IMR-90 (cell line): ENCODE measurements at regions not wholly inside any gene's neighbourhood (a gene's known extent, or its start where the extent isn't known, plus 50 kb on each side); places are given as distances from the start of the nearest gene placed in this dataset.
A peak's percentile ranks its signal among the peaks of the same experiment; 100 is the strongest.

Experiments
- ATAC-seq: fragments of 200-7000 bp; cut with Tn5 transposase; 2 replicates; pipeline ENCODE4 v1.9.1; 2020; ENCODE audit warnings: low read depth, mild to moderate bottlenecking, moderate library complexity
- BruUV-seq: library from RNA; stranded (reverse); fragments of 400-500 nt; replicated peaks from 2 replicates; lab custom pipeline; 2021; lab: Mats Ljungman, UMichigan
- CTCF ChIA-PET: fragments of 300-600 bp; formaldehyde crosslinking; extraction: SDS; loops from one replicate; lab custom pipeline; 2021; ENCODE audit warnings: antibody characterized with exemption; lab: Yijun Ruan, JAX
- POLR2A ChIA-PET: fragments of 300-600 bp; sonication (Branson Sonifier 250); formaldehyde crosslinking; loops from one replicate; lab custom pipeline; 2022; ENCODE audit warnings: antibody characterized with exemption; ENCODE audit not compliant: unreplicated experiment; lab: Charles Lee
- DNase-seq: peaks from one replicate; pipeline ENCODE4 v3.0.0; 2013
- H2AFZ ChIP-seq: replicated peaks from 2 replicates; pipeline ENCODE3; 2013; ENCODE audit warnings: low read length, mild to moderate bottlenecking; ENCODE audit not compliant: poor library complexity
- H2AK5ac ChIP-seq: 2 replicates; pipeline ENCODE4 v1.6.1; 2013; ENCODE audit warnings: low read depth, low read length, inconsistent platforms
- H2AK9ac ChIP-seq: replicated peaks from 2 replicates; pipeline ENCODE3; 2013; ENCODE audit warnings: mild to moderate bottlenecking, low read depth, low read length, moderate library complexity; ENCODE audit not compliant: poor library complexity
- H2BK120ac ChIP-seq: 2 replicates; pipeline ENCODE4 v1.6.1; 2013; ENCODE audit warnings: low read depth, low read length, inconsistent platforms
- H2BK15ac ChIP-seq: 3 replicates; pipeline ENCODE4 v1.6.1; 2013; ENCODE audit warnings: low read depth, low read length, inconsistent platforms
- H2BK20ac ChIP-seq: 2 replicates; pipeline ENCODE4 v1.6.1; 2013; ENCODE audit warnings: low read depth, mild to moderate bottlenecking, inconsistent platforms, low read length, moderate library complexity
- H2BK5ac ChIP-seq: 2 replicates; pipeline ENCODE4 v1.6.1; 2013; ENCODE audit warnings: mild to moderate bottlenecking, low read depth, low read length, inconsistent platforms; ENCODE audit not compliant: poor library complexity, severe bottlenecking
- H3K14ac ChIP-seq: replicated peaks from 2 replicates; pipeline ENCODE4 v1.6.1; 2013; ENCODE audit warnings: low read depth, low read length, inconsistent platforms
- H3K18ac ChIP-seq: 2 replicates; pipeline ENCODE4 v1.6.1; 2013; ENCODE audit warnings: low read depth, low read length, control low read depth
- H3K23ac ChIP-seq: 2 replicates; pipeline ENCODE4 v1.6.1; 2013; ENCODE audit warnings: low read depth, low read length, inconsistent platforms
- H3K27ac ChIP-seq: 2 replicates; pipeline ENCODE4 v1.5.1; 2013; ENCODE audit warnings: mild to moderate bottlenecking, control low read depth, low read length; ENCODE audit not compliant: insufficient read depth
- H3K27me3 ChIP-seq: 2 replicates; pipeline ENCODE4 v1.6.1; 2013; ENCODE audit warnings: low read length; ENCODE audit not compliant: control insufficient read depth, insufficient read depth
- H3K36me3 ChIP-seq: 2 replicates; pipeline ENCODE4 v1.6.1; 2013; ENCODE audit warnings: low read length, mixed read lengths; ENCODE audit not compliant: control insufficient read depth, insufficient read depth
- H3K4ac ChIP-seq: 2 replicates; pipeline ENCODE4 v1.6.1; 2013; ENCODE audit warnings: low read depth, low read length, inconsistent platforms
- H3K4me1 ChIP-seq: 2 replicates; pipeline ENCODE4 v1.6.1; 2013; ENCODE audit warnings: low read length, mixed read lengths; ENCODE audit not compliant: control insufficient read depth, insufficient read depth
- H3K4me2 ChIP-seq: 2 replicates; pipeline ENCODE4 v1.6.1; 2013; ENCODE audit warnings: low read depth, mild to moderate bottlenecking, control low read depth, low read length, moderate library complexity
- H3K4me3 ChIP-seq: 2 replicates; pipeline ENCODE4 v1.5.1; 2013; ENCODE audit warnings: low read depth, mild to moderate bottlenecking, control low read depth, low read length, moderate library complexity; ENCODE audit not compliant: insufficient read depth
- H3K56ac ChIP-seq: 2 replicates; pipeline ENCODE4 v1.6.1; 2013; ENCODE audit warnings: low read length, inconsistent platforms; ENCODE audit not compliant: insufficient read depth; ENCODE audit errors: extremely low read depth
- H3K79me1 ChIP-seq, 2 experiments: 2 replicates each; pipeline ENCODE4 v1.6.1; 2013; ENCODE audit warnings: low read length in 2 of 2, inconsistent platforms in 1 of 2, low read depth in 1 of 2
- H3K9ac ChIP-seq: 2 replicates; pipeline ENCODE4 v1.6.1; 2013; ENCODE audit warnings: low read depth, low read length, control low read depth
- H3K9me1 ChIP-seq: 2 replicates; pipeline ENCODE4 v1.6.1; 2013; ENCODE audit warnings: low read length, inconsistent platforms; ENCODE audit not compliant: insufficient read depth
- H3K9me3 ChIP-seq: 2 replicates; pipeline ENCODE4 v1.6.1; 2013; ENCODE audit warnings: low read length; ENCODE audit not compliant: control insufficient read depth, insufficient read depth
- H4K20me1 ChIP-seq: 2 replicates; pipeline ENCODE4 v1.6.1; 2013; ENCODE audit warnings: low read length, inconsistent platforms; ENCODE audit not compliant: insufficient read depth
- H4K5ac ChIP-seq: 2 replicates; pipeline ENCODE4 v1.6.1; 2013; ENCODE audit warnings: mild to moderate bottlenecking, low read depth, low read length, control low read depth
- H4K8ac ChIP-seq, 2 experiments: 2 replicates each; pipeline ENCODE4 v1.6.1; 2013; ENCODE audit warnings: low read depth in 2 of 2, low read length in 2 of 2, control low read depth in 1 of 2, inconsistent platforms in 1 of 2
- H4K91ac ChIP-seq: 2 replicates; pipeline ENCODE4 v1.6.1; 2013; ENCODE audit warnings: low read depth, low read length, inconsistent platforms; ENCODE audit not compliant: insufficient read depth
- BHLHE40 ChIP-seq: fragments of 150-350 bp; IDR thresholded peaks from 2 replicates; pipeline ENCODE4 v1.6.1; 2016; ENCODE audit warnings: mild to moderate bottlenecking, low read depth, low read length
- CEBPB ChIP-seq: IDR thresholded peaks from 2 replicates; pipeline ENCODE4 v1.6.1; 2012; ENCODE audit warnings: low read depth, low read length, improper control_type of control experiment
- CHD1 ChIP-seq: IDR thresholded peaks from 2 replicates; pipeline ENCODE4 v1.6.1; 2012; ENCODE audit warnings: low read depth, low read length, improper control_type of control experiment
- ELK1 ChIP-seq: fragments of 150-350 bp; IDR thresholded peaks from 2 replicates; pipeline ENCODE4 v1.6.1; 2016; ENCODE audit warnings: low read depth, mild to moderate bottlenecking, low read length, moderate library complexity, borderline replicate concordance
- FOS ChIP-seq: fragments of 150-350 bp; IDR thresholded peaks from 2 replicates; pipeline ENCODE4 v1.6.1; 2016; ENCODE audit warnings: low read depth, low read length
- MAFK ChIP-seq: IDR thresholded peaks from 2 replicates; pipeline ENCODE4 v1.6.1; 2012; ENCODE audit warnings: low read depth, low read length, improper control_type of control experiment
- MAZ ChIP-seq: IDR thresholded peaks from 2 replicates; pipeline ENCODE4 v1.6.1; 2012; ENCODE audit warnings: low read depth, mild to moderate bottlenecking, low read length, improper control_type of control experiment, moderate library complexity, borderline replicate concordance
- MXI1 ChIP-seq: IDR thresholded peaks from 2 replicates; pipeline ENCODE4 v1.6.1; 2012; ENCODE audit warnings: low read depth, mild to moderate bottlenecking, low read length, moderate library complexity, borderline replicate concordance
- NFE2L2 ChIP-seq: fragments of 150-350 bp; IDR thresholded peaks from 2 replicates; pipeline ENCODE4 v1.6.1; 2016; ENCODE audit warnings: low read depth, mild to moderate bottlenecking, low read length
- RAD21 ChIP-seq: IDR thresholded peaks from 2 replicates; pipeline ENCODE4 v1.6.1; 2012; ENCODE audit warnings: low read length, improper control_type of control experiment
- RCOR1 ChIP-seq: IDR thresholded peaks from 2 replicates; pipeline ENCODE4 v1.6.1; 2012; ENCODE audit warnings: mild to moderate bottlenecking, low read length, improper control_type of control experiment; ENCODE audit not compliant: insufficient replicate concordance
- SMC3 ChIP-seq: fragments of 150-350 bp; IDR thresholded peaks from 2 replicates; pipeline ENCODE4 v1.6.1; 2016; ENCODE audit warnings: low read depth, mild to moderate bottlenecking, antibody characterized with exemption, low read length, moderate library complexity
- USF2 ChIP-seq: fragments of 150-350 bp; IDR thresholded peaks from 2 replicates; pipeline ENCODE4 v1.6.1; 2017; ENCODE audit warnings: mild to moderate bottlenecking, antibody characterized with exemption, low read length, low read depth
- WGBS, 2 experiments: methylation state at CpG; one replicate each; pipeline versions ENCODE4 v1.1.5 to v1.1.7; 2013; ENCODE audit warnings: missing lambda C conversion rate in 2 of 2; ENCODE audit not compliant: insufficient read length in 1 of 2; ENCODE audit errors: extremely low coverage in 2 of 2; 5-methylcytosine and 5-hydroxymethylcytosine counted together
- dilution Hi-C: fragments of 300-500 bp; cut with HindIII; formaldehyde crosslinking; loops from one replicate; pipeline ENCODE4 v1.14.3; 2018; ENCODE audit warnings: low sequenced_read_pairs; ENCODE audit not compliant: unreplicated experiment
- in situ Hi-C: fragments of 300-500 bp; cut with MboI; formaldehyde crosslinking; loops from 3 replicates; pipeline ENCODE4 v1.14.3; 2019; ENCODE audit warnings: low sequenced_read_pairs, inconsistent platforms, mixed read lengths
- intact Hi-C: fragments of 100-400 bp; cut with micrococcal nuclease; formaldehyde crosslinking; loops from 2 replicates; pipeline ENCODE4 v1.10.0; 2022

GRCh38 chr15:26433060-26433459, 339.8 kb downstream of the GABRB3 start:
- Histone ChIP-seq H3K14ac (no peak overlapping the region), H2AK9ac (peak overlapping the region; percentile 15), H4K91ac (no peak overlapping the region), H4K20me1 (no peaks in the 10 kb centered on the region), H3K27ac (no peak overlapping the region), H2BK15ac (no peak overlapping the region), H2AFZ (no peak overlapping the region), H3K56ac (no peak overlapping the region), H3K9ac (no peak overlapping the region), H2AK5ac (no peak overlapping the region), H3K4me3 (no peak overlapping the region), H2BK20ac (no peak overlapping the region), H2BK5ac (no peak overlapping the region), H4K8ac (no peak overlapping the region), H3K9me3 (peaks cover 20% of the 10 kb centered on the region), H3K36me3 (no peaks in the 10 kb centered on the region), H3K18ac (no peak overlapping the region), H3K27me3 (no peaks in the 10 kb centered on the region), H3K79me1 (no peaks in the 10 kb centered on the region), H3K4me1 (no peaks in the 10 kb centered on the region), H3K4ac (no peak overlapping the region), H3K4me2 (no peak overlapping the region), H3K9me1 (no peaks in the 10 kb centered on the region), H2BK120ac (no peak overlapping the region), H4K5ac (no peak overlapping the region), H3K23ac (no peak overlapping the region)
- intact Hi-C loops, result no loop called here
- ChIA-PET POLR2A (no interaction called here), CTCF (no interaction called here)
- WGBS, 2 experiments, result no CpG with 5 or more reads among the region's 2 CpGs
- in situ Hi-C loops, result no loop called here
- dilution Hi-C loops, result no loop called here
- no peak for ATAC-seq
- TF ChIP-seq MXI1 (no peak), ELK1 (no peak), BHLHE40 (no peak), SMC3 (no peak), NFE2L2 (no peak), USF2 (no peak), MAZ (no peak), RCOR1 (no peak), RAD21 (no peak), CHD1 (no peak), MAFK (no peak), CEBPB (no peak), FOS (no peak)
- DNase-seq, result no peak
- BruUV-seq, result no TSS peak
